ENCODE measurements at regions not wholly inside any gene's neighbourhood (a gene's known extent, or its start where the extent isn't known, plus 50 kb on each side); places are given as distances from the start of the nearest gene placed in this dataset.

DNA sequence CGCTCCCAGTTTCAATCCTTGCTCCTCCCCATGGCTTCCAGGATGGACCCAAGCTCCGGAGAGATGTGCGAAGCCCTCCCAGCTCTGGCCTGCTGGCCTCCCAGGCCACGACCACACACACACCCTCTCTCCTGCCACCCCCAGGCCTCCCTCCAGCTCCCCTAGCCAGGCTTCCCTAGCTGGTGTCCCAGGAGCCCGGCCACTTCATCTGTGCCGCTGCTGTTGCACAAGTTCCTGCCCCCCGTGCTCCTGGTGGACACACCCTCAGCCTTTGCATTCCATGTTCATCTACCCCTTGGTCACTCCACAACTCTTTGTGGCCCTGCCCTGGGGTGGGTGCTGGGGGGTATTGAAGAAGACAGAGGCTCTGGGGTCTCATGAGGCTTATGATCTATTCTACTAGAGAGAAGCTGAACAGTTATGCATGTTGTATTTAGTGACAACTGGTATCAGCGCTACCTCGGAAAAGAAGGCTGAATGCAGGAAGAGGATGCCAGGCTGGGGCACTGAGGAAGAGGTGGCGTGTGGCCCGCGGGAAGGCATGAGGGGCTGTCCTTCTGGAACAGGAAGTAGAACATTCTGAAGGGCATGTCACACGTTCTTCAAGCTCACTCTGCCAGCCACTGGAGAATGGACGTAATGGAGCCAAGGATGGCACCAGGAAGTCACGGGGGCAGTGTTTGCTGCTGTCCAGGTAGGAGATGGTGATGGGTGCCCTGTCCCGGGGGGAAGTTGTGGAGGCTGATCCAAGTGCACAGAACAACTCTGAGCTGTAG, 172.4 kb downstream of the PSMG1 start:
- Mint-ChIP-seq H3K4me3 (ENCODE audit: unreplicated experiment) (no peak overlapping the region), H3K4me1 (ENCODE audit: insufficient read depth, unreplicated experiment) (peaks cover 30% of the 10 kb centered on the region), H3K9me3 (ENCODE audit: unreplicated experiment) (no peaks in the 10 kb centered on the region), H3K27ac (ENCODE audit: low read depth, unreplicated experiment) (no peak overlapping the region), H3K27me3 (ENCODE audit: insufficient read depth, unreplicated experiment) (no peaks in the 10 kb centered on the region), H3K36me3 (ENCODE audit: insufficient read depth, unreplicated experiment) (no peaks in the 10 kb centered on the region)
- ChIA-PET POLR2A (interaction anchor here (0.7 to 1.1 kb wide), 4 partner anchors 11 to 49 kb away, joined by 3 to 4 read pairs (median 4); no protein-coding TSS in a partner anchor), CTCF (interaction anchor here (0.6 kb wide), 1 partner anchor 668 kb away, joined by 3 read pairs; no protein-coding TSS in a partner anchor)
- intact Hi-C loops (cut with micrococcal nuclease) = loop anchor here (10.0 kb wide), 1 partner anchor 114 kb away; no protein-coding TSS in a partner anchor
- no TSS peak for BruUV-seq (replicated peaks)
- no peak for DNase-seq (ENCODE audit: unreplicated experiment)
- TF ChIP-seq, protein P1, sequence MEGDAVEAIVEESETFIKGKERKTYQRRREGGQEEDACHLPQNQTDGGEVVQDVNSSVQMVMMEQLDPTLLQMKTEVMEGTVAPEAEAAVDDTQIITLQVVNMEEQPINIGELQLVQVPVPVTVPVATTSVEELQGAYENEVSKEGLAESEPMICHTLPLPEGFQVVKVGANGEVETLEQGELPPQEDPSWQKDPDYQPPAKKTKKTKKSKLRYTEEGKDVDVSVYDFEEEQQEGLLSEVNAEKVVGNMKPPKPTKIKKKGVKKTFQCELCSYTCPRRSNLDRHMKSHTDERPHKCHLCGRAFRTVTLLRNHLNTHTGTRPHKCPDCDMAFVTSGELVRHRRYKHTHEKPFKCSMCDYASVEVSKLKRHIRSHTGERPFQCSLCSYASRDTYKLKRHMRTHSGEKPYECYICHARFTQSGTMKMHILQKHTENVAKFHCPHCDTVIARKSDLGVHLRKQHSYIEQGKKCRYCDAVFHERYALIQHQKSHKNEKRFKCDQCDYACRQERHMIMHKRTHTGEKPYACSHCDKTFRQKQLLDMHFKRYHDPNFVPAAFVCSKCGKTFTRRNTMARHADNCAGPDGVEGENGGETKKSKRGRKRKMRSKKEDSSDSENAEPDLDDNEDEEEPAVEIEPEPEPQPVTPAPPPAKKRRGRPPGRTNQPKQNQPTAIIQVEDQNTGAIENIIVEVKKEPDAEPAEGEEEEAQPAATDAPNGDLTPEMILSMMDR (IDR thresholded peaks at IDR 0.05; ENCODE audit: unreplicated experiment) = no peak

DNA sequence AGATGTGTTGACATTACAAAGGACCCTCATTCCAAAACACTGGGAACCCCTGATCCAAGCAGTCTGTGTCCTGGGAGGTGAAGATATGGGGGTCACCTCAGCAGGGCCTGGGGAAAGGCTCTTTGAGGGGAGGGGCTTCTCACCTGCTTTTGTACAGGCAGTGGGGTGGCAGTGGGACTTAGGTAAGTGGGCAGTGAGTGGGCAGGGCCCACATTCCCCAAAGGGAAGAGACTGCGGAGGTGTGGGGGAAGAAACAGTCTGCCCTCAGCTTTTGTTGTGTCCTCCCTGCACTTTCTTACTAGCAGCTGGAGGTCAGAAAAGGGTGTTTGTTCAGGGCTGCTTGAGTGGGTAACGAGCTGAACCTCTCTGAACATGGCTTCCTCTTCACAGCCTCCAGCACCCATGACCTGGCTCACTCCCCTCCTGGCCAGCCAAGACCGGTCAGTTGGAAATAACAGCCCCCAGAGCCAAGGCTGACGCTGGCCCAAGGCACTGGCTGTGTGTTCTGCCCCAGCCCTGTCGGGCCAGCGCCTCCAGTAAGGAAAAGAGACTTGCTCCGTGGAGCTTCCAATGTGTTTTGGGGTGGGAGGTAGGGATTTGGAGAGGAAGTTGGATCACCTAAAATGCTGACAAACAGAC, 173.5 kb downstream of the PSMG1 start:
- Mint-ChIP-seq H3K4me3 (ENCODE audit: unreplicated experiment) (no peak overlapping the region), H3K9me3 (ENCODE audit: unreplicated experiment) (no peaks in the 10 kb centered on the region)

DNA sequence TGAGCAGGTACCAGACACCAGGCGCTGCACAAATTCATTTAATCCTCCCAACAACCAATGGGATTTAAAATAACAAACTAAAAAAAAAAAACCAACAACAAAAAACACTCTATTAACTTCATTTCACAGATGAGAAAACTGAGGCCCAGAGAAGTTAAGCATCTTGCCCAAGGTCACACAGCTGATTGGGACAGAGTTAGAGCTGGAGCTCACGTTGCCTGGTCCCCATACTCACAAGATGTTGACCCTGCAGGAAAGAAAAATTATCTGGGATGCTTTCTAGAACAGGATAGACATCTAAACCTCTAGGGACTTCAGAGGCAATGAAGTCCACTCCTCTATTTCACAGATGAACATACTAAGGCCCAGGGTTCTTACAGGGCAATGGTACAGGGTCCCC, 175.3 kb downstream of the PSMG1 start:
- no peaks in the 10 kb centered on the region for H3K9me3 Mint-ChIP-seq (ENCODE audit: unreplicated experiment)
- ChIA-PET POLR2A (interaction anchor here (0.6 to 3.3 kb wide), 16 partner anchors 11 to 197 kb away, joined by 3 to 23 read pairs (median 4); no protein-coding TSS in a partner anchor), CTCF (interaction anchor here (0.6 kb wide), 1 partner anchor 10 kb away, joined by 3 read pairs; no protein-coding TSS in a partner anchor)
- intact Hi-C loops (cut with micrococcal nuclease) = no loop called here
- DNase-seq (ENCODE audit: unreplicated experiment) = no peak
- TF ChIP-seq, protein P1 (IDR thresholded peaks at IDR 0.05; ENCODE audit: unreplicated experiment) = no peak
- BruUV-seq (replicated peaks) = no TSS peak
- H3K27me3 Mint-ChIP-seq (ENCODE audit: insufficient read depth, unreplicated experiment) = no peaks in the 10 kb centered on the region
- no peaks in the 10 kb centered on the region for H3K36me3 Mint-ChIP-seq (ENCODE audit: insufficient read depth, unreplicated experiment)
- H3K4me3 Mint-ChIP-seq (ENCODE audit: unreplicated experiment) = no peak overlapping the region
- peaks cover 25% of the 10 kb centered on the region for H3K4me1 Mint-ChIP-seq (ENCODE audit: insufficient read depth, unreplicated experiment)
- peak overlapping the region; percentile 84 for H3K27ac Mint-ChIP-seq (ENCODE audit: low read depth, unreplicated experiment)

More for the DNA sequence above, 173.5 kb downstream of the PSMG1 start:
- DNase-seq (ENCODE audit: unreplicated experiment) = no peak
- CTCF ChIA-PET = interaction anchor here (0.8 kb wide), 1 partner anchor 116 kb away, joined by 3 read pairs; no protein-coding TSS in a partner anchor
- no peaks in the 10 kb centered on the region for H3K27me3 Mint-ChIP-seq (ENCODE audit: insufficient read depth, unreplicated experiment)
- POLR2A ChIA-PET = no interaction called here
- intact Hi-C loops (cut with micrococcal nuclease) = loop anchor here (10.0 kb wide), 1 partner anchor 115 kb away; no protein-coding TSS in a partner anchor
- no TSS peak for BruUV-seq (replicated peaks)
- H3K4me1 Mint-ChIP-seq (ENCODE audit: insufficient read depth, unreplicated experiment) = peaks cover 27% of the 10 kb centered on the region
- H3K27ac Mint-ChIP-seq (ENCODE audit: low read depth, unreplicated experiment) = no peak overlapping the region
- TF ChIP-seq, protein P1 (IDR thresholded peaks at IDR 0.05; ENCODE audit: unreplicated experiment) = no peak
- no peaks in the 10 kb centered on the region for H3K36me3 Mint-ChIP-seq (ENCODE audit: insufficient read depth, unreplicated experiment)

DNA sequence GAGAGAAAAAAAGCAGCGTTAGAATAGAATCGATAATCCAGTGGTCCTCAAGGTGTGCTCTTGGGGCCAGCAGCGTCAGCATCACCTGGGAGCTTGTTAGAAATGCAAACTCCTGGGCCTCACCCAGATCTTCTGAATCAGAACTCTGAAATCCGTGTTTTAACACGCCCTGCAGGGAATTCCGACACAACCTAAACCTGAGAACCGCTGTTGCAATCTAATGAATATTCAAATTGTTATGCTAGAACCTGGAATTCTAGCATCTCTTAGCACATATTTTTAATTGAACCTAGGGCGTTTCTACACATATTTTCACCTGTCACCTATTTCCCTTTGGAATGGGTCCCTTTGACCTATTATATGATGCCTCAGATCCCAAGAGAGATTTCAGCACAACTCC, 175.7 kb downstream of the PSMG1 start:
- Mint-ChIP-seq H3K4me1 (ENCODE audit: insufficient read depth, unreplicated experiment) (peaks cover 25% of the 10 kb centered on the region), H3K9me3 (ENCODE audit: unreplicated experiment) (no peaks in the 10 kb centered on the region), H3K36me3 (ENCODE audit: insufficient read depth, unreplicated experiment) (no peaks in the 10 kb centered on the region), H3K27ac (ENCODE audit: low read depth, unreplicated experiment) (peak overlapping the region; percentile 84), H3K27me3 (ENCODE audit: insufficient read depth, unreplicated experiment) (no peaks in the 10 kb centered on the region), H3K4me3 (ENCODE audit: unreplicated experiment) (no peak overlapping the region)
- ChIA-PET POLR2A (interaction anchor here (0.6 to 3.3 kb wide), 17 partner anchors 11 to 189 kb away, joined by 3 to 23 read pairs (median 4); no protein-coding TSS in a partner anchor), CTCF (interaction anchor here (1.0 to 1.1 kb wide), 2 partner anchors 51 to 78 kb away, joined by 3 to 4 read pairs; no protein-coding TSS in a partner anchor)
- intact Hi-C loops (cut with micrococcal nuclease) = no loop called here
- DNase-seq (ENCODE audit: unreplicated experiment) = peak; percentile 89
- TF ChIP-seq, protein P1 (IDR thresholded peaks at IDR 0.05; ENCODE audit: unreplicated experiment) = no peak
- BruUV-seq (replicated peaks) = no TSS peak
